Mesenchymal stem cell (in vitro differentiated cells and primary cell): ENCODE measurements at regions not wholly inside any gene's neighbourhood (a gene's known extent, or its start where the extent isn't known, plus 50 kb on each side); places are given as distances from the start of the nearest gene placed in this dataset.

Experiments
- DNase-seq: peaks from one replicate; pipeline ENCODE4 v3.0.0-alpha.2; 2013
- H2AFZ ChIP-seq: one replicate; pipeline ENCODE4 v1.6.1; 2013; ENCODE audit warnings: low read depth, mild to moderate bottlenecking, control low read depth, inconsistent platforms, low read length, moderate library complexity
- H2AK5ac ChIP-seq: 2 replicates; pipeline ENCODE4 v1.6.1; 2013; ENCODE audit warnings: low read length, moderate library complexity, mild to moderate bottlenecking, inconsistent platforms; ENCODE audit not compliant: severe bottlenecking
- H2BK120ac ChIP-seq: one replicate; pipeline ENCODE4 v1.6.1; 2013; ENCODE audit warnings: low read depth, mild to moderate bottlenecking, inconsistent platforms, low read length, moderate library complexity
- H2BK12ac ChIP-seq, 2 experiments: one replicate each; pipeline ENCODE4 v1.6.1; 2013; ENCODE audit warnings: inconsistent platforms in 2 of 2, low read length in 2 of 2, mild to moderate bottlenecking in 2 of 2, moderate library complexity in 2 of 2, control low read depth in 1 of 2
- H2BK15ac ChIP-seq: one replicate; pipeline ENCODE4 v1.6.1; 2013; ENCODE audit warnings: mild to moderate bottlenecking, low read depth, inconsistent platforms; ENCODE audit not compliant: poor library complexity, severe bottlenecking
- H2BK5ac ChIP-seq: 2 replicates; pipeline ENCODE4 v1.6.1; 2013; ENCODE audit warnings: low read depth, mild to moderate bottlenecking, low read length, control low read depth, inconsistent platforms; ENCODE audit not compliant: poor library complexity, severe bottlenecking
- H3K14ac ChIP-seq, 2 experiments: one replicate each; pipeline ENCODE4 v1.6.1; 2013; ENCODE audit warnings: inconsistent platforms in 2 of 2, low read length in 2 of 2, control low read depth in 1 of 2, mild to moderate bottlenecking in 1 of 2, moderate library complexity in 1 of 2
- H3K18ac ChIP-seq, 2 experiments: one replicate each; pipeline ENCODE4 v1.6.1; 2013; ENCODE audit warnings: inconsistent platforms in 2 of 2, low read length in 2 of 2, control low read depth in 1 of 2, low read depth in 1 of 2, mild to moderate bottlenecking in 1 of 2
- H3K23ac ChIP-seq, 2 experiments: one replicate each; pipeline ENCODE4 v1.6.1; 2013; ENCODE audit warnings: inconsistent platforms in 2 of 2, low read length in 2 of 2, mild to moderate bottlenecking in 2 of 2, moderate library complexity in 2 of 2, control low read depth in 1 of 2
- H3K27ac ChIP-seq: 2 replicates; pipeline ENCODE4 v1.5.1; 2013; ENCODE audit warnings: mild to moderate bottlenecking, moderate library complexity, low read length, control low read depth, inconsistent platforms; ENCODE audit not compliant: poor library complexity, severe bottlenecking
- H3K27me3 ChIP-seq, 2 experiments: 2 replicates each; pipeline versions ENCODE4 v1.6.1 to v1.7.0; 2013; ENCODE audit warnings: low read length in 2 of 2, mild to moderate bottlenecking in 2 of 2, moderate library complexity in 2 of 2, control low read depth in 1 of 2, inconsistent platforms in 1 of 2; ENCODE audit not compliant: control insufficient read depth in 1 of 2, insufficient read depth in 1 of 2
- H3K36me3 ChIP-seq, 2 experiments: 2 replicates each; pipeline versions ENCODE4 v1.6.1 to v1.7.0; 2013; ENCODE audit warnings: low read length in 2 of 2, control low read depth in 1 of 2, inconsistent platforms in 1 of 2, low read depth in 1 of 2, mild to moderate bottlenecking in 1 of 2; ENCODE audit not compliant: insufficient read depth in 2 of 2, control insufficient read depth in 1 of 2
- H3K4ac ChIP-seq, 2 experiments: one replicate each; pipeline ENCODE4 v1.6.1; 2013; ENCODE audit warnings: inconsistent platforms in 2 of 2, low read length in 2 of 2, mild to moderate bottlenecking in 2 of 2, moderate library complexity in 2 of 2, control low read depth in 1 of 2, low read depth in 1 of 2
- H3K4me1 ChIP-seq: 2 replicates; pipeline ENCODE4 v1.6.1; 2013; ENCODE audit warnings: low read depth, low read length, control low read depth; ENCODE audit not compliant: control insufficient read depth, insufficient read depth
- H3K4me2 ChIP-seq: 2 replicates; pipeline ENCODE4 v1.6.1; 2013; ENCODE audit warnings: low read length, mild to moderate bottlenecking, inconsistent platforms; ENCODE audit not compliant: poor library complexity, severe bottlenecking
- H3K4me3 ChIP-seq, 2 experiments: 2 replicates each; pipeline versions ENCODE4 v1.5.1 to v1.7.0; 2013; ENCODE audit warnings: low read length in 2 of 2, mild to moderate bottlenecking in 2 of 2, control low read depth in 1 of 2, low read depth in 1 of 2; ENCODE audit not compliant: insufficient read depth in 1 of 2
- H3K79me1 ChIP-seq: replicated peaks from 2 replicates; pipeline ENCODE4 v1.6.1; 2013; ENCODE audit warnings: mild to moderate bottlenecking, control low read depth, low read length, inconsistent platforms; ENCODE audit not compliant: poor library complexity, severe bottlenecking
- H3K9ac ChIP-seq: 2 replicates; pipeline ENCODE4 v1.7.0; 2013; ENCODE audit warnings: mild to moderate bottlenecking, low read length, moderate library complexity
- H3K9me3 ChIP-seq: 2 replicates; pipeline ENCODE4 v1.7.0; 2013; ENCODE audit warnings: mild to moderate bottlenecking, low read length; ENCODE audit not compliant: control insufficient read depth
- H4K8ac ChIP-seq: one replicate; pipeline ENCODE4 v1.6.1; 2013; ENCODE audit warnings: inconsistent platforms, mild to moderate bottlenecking, low read length, moderate library complexity
- H4K91ac ChIP-seq: one replicate; pipeline ENCODE4 v1.6.1; 2013; ENCODE audit warnings: mild to moderate bottlenecking, low read length, inconsistent platforms
- WGBS: methylation state at CpG from one replicate; pipeline ENCODE4 v1.1.7; 2013; ENCODE audit warnings: mixed read lengths; 5-methylcytosine and 5-hydroxymethylcytosine counted together

DNA sequence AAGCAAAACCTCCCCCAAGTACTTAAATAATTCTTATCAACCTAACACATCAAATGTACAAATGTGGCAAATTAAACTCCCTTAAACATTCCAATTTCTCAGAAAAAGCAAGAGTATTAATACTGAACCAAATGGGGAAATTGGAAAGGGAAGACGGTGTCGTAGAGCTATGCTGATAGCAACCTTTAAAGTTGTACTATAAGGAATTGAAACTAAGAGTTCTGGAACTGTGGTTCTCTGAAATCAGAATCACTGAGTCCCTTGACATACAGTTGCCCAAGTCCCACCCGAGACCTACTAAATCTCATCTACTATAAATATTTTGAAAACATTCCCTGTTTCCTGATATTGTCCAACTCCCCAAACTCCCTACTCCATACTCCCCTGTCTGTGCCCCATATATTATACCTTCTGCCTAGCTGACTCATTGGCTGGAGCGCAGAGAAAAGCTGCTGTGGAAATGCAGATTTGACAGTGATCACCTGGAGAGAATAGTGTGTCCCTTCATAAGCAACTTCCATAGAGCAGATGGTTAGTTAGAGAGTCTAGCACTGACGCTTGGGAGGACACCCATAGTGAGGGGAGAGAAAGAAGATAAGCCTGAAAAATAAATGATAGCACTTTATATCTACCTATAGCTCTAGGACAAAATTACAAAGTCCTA, 51.4 kb upstream of the ITM2B start:
- H3K4ac ChIP-seq = no peak overlapping the region
- no peak overlapping the region for H4K8ac ChIP-seq
- WGBS = 79% methylated on average over 4 of the region's 5 CpGs
- no peaks in the 10 kb centered on the region for H3K79me1 ChIP-seq
- H3K9ac ChIP-seq = no peak overlapping the region
- no peak overlapping the region for H3K18ac ChIP-seq
- H2BK120ac ChIP-seq = no peak overlapping the region
- H3K23ac ChIP-seq = peak overlapping the region in 1 of 2 experiments; percentile 24
- no peak overlapping the region for H4K91ac ChIP-seq
- no peak overlapping the region for H3K4me3 ChIP-seq
- H3K4me1 ChIP-seq = no peaks in the 10 kb centered on the region
- DNase-seq = no peak
- H3K27me3 ChIP-seq = no peaks in the 10 kb centered on the region
- H3K9me3 ChIP-seq = no peaks in the 10 kb centered on the region
- H2BK5ac ChIP-seq = no peak overlapping the region
- H2AK5ac ChIP-seq = no peak overlapping the region
- no peak overlapping the region for H3K14ac ChIP-seq
- no peak overlapping the region for H2BK12ac ChIP-seq
- no peak overlapping the region for H3K27ac ChIP-seq
- no peaks in the 10 kb centered on the region for H3K36me3 ChIP-seq
- no peak overlapping the region for H2BK15ac ChIP-seq
- no peak overlapping the region for H3K4me2 ChIP-seq
- H2AFZ ChIP-seq = no peak overlapping the region

DNA sequence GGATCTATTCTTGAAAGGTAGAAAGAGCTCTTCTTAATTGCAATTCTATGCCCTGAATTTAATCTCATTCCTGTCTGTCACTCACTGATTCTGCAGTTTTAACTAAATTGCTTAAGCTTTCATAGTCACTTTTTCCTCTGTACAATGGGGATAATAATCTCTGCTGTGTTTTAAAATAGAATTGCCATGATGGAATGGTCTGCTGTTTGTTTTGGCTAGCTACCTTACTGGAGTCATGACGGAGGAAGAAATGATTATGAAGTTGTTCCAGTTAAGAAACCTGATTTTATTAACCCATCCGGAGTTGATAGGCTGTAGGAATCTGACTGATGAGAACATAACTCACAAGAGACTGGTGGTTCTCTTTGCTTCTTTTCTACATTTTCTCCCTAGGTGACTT, 54.9 kb upstream of the ITM2B start:
- Histone ChIP-seq H2BK120ac (no peak overlapping the region), H3K36me3 (no peaks in the 10 kb centered on the region), H3K4me3 (no peak overlapping the region), H3K4me2 (no peak overlapping the region), H4K8ac (no peak overlapping the region), H3K79me1 (no peaks in the 10 kb centered on the region), H3K9me3 (no peaks in the 10 kb centered on the region), H2BK15ac (no peak overlapping the region), H3K4me1 (no peaks in the 10 kb centered on the region), H3K14ac (no peak overlapping the region), H3K23ac (no peak overlapping the region), H3K27me3 (no peaks in the 10 kb centered on the region), H3K27ac (no peak overlapping the region), H2BK12ac (no peak overlapping the region), H3K9ac (no peak overlapping the region), H2AK5ac (no peak overlapping the region), H4K91ac (no peak overlapping the region), H3K4ac (no peak overlapping the region), H2BK5ac (no peak overlapping the region), H2AFZ (no peak overlapping the region), H3K18ac (no peak overlapping the region)
- no peak for DNase-seq
- WGBS = 92% methylated on average over 2 of the region's 2 CpGs

DNA sequence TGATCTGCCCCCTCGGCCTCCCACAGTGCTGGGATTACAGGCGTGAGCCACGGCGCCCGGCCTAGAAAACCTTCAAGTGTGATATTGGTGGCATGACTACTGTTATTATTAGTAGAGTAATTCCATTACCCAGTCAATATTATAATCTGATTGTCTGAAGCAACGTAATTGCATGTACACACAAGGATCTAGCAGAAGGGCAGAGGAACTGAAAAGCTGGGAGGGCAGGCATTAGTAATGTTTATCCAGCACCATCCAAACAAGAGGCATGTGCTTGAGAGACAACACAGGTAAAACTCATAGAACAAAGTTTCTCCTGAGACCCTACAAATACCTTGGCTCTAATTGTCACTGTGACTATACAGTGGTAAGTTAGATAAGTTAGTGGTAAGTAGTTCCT, 56.2 kb upstream of the ITM2B start:
- 50% methylated on average over 1 of the region's 6 CpGs for WGBS

DNA sequence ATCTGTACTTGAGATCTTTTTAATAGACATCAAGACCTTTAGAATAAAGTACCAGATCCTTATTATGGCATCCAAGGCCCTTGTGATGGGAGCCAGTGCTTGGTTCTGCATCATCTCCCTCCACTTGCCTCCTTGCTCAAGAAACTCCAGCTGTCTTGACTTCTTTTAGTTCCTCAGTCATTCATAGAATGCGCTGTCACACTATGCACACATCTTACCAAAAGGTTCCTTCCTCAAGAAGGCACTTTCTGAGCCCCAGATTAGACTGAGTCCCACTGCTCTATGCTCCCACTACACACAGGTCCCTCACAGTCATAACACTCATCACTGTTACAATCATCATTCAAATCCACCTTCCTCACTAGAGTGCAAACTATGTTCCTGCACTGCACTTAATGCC, 57.8 kb upstream of the ITM2B start:
- Histone ChIP-seq H3K9me3 (no peaks in the 10 kb centered on the region), H2BK5ac (no peak overlapping the region), H3K18ac (no peak overlapping the region), H3K4me3 (no peak overlapping the region), H3K79me1 (no peaks in the 10 kb centered on the region), H3K4ac (no peak overlapping the region), H3K27me3 (no peaks in the 10 kb centered on the region), H2BK15ac (no peak overlapping the region), H3K9ac (no peak overlapping the region), H3K14ac (no peak overlapping the region), H3K4me2 (no peak overlapping the region), H3K23ac (no peak overlapping the region), H2BK12ac (no peak overlapping the region), H2AFZ (no peak overlapping the region), H4K91ac (no peak overlapping the region), H2BK120ac (no peak overlapping the region), H3K36me3 (no peaks in the 10 kb centered on the region), H2AK5ac (no peak overlapping the region), H3K4me1 (no peaks in the 10 kb centered on the region), H3K27ac (no peak overlapping the region), H4K8ac (no peak overlapping the region)
- DNase-seq = no peak
- 89% methylated on average over 1 of the region's 1 CpG for WGBS

More for the DNA sequence above, 56.2 kb upstream of the ITM2B start:
- no peak overlapping the region for H3K4ac ChIP-seq
- no peak overlapping the region for H3K23ac ChIP-seq
- H2AFZ ChIP-seq = no peak overlapping the region
- H3K9ac ChIP-seq = no peak overlapping the region
- no peak overlapping the region for H3K27ac ChIP-seq
- H3K14ac ChIP-seq = no peak overlapping the region
- no peak overlapping the region for H3K4me3 ChIP-seq
- H4K91ac ChIP-seq = no peak overlapping the region
- no peak overlapping the region for H2BK120ac ChIP-seq
- no peak overlapping the region for H2BK5ac ChIP-seq
- H3K79me1 ChIP-seq = no peaks in the 10 kb centered on the region
- H3K36me3 ChIP-seq = no peaks in the 10 kb centered on the region
- H2AK5ac ChIP-seq = no peak overlapping the region
- DNase-seq = no peak
- no peak overlapping the region for H2BK12ac ChIP-seq
- H3K18ac ChIP-seq = no peak overlapping the region
- no peaks in the 10 kb centered on the region for H3K27me3 ChIP-seq
- H3K4me2 ChIP-seq = no peak overlapping the region
- H4K8ac ChIP-seq = no peak overlapping the region
- no peaks in the 10 kb centered on the region for H3K4me1 ChIP-seq
- no peak overlapping the region for H2BK15ac ChIP-seq
- no peaks in the 10 kb centered on the region for H3K9me3 ChIP-seq
